ENCODE measurements at regions not wholly inside any gene's neighbourhood (a gene's known extent, or its start where the extent isn't known, plus 50 kb on each side); places are given as distances from the start of the nearest gene placed in this dataset.

DNA sequence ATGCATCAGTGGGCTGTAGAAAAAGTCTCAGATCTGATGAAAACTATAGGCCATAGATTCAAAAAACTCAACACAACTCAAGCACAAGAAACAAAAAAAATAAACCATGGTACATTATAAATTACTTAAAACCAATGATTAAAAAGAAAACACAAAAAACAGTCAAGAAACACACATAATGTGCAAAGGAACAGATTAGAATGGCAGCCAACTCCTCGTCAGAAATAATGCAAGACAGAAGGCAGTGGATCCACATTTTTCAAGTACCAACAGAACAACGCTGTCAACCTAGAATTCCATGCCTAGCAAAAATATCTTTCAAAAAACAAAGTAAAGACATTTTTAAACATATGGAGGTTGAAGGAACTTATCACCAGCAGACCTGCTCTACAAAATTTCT, 69.7 kb downstream of the PSMB1 start:
- H3K4me3 ChIP-seq (replicated peaks; ENCODE audit: low read depth, low read length), result no peak overlapping the region
- DNase-seq (ENCODE audit: extremely low read depth, low read depth), result no peak
- TF ChIP-seq CTCF (IDR thresholded peaks at IDR 0.05; ENCODE audit: low read depth, low read length, missing control alignments), result no peak

DNA sequence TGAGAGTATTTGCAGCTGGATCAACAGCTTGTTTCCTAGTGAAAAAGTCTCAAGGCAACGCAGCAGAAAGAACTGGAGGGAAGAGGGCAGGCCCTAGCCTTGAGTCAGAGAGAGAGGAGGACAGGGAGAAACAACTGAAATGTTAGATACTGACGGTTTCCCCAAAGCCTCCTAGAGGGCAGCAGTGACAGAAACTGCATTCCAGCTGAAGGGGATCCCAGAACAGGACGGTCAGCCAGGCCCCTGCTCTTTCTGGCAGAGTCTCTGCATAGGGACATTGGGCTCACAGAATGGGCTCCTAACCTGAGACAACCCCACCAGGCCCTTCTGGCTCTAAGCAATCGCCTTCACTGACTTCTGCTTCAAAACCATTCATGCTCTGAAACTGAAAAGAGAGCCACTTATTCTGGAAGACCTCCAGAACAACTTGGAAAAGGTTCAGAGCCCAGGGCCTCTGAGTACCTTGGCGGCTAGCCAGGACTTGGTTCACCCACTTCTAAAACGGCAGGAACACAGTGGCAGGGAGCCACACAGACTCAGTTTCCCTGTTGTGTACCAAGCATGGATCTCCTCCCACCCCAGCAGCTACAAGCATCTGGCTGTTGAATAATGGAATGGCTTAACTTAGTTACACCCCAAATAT, 72.9 kb downstream of the PSMB1 start:
- DNase-seq (ENCODE audit: extremely low read depth, low read depth), result no peak
- H3K4me3 ChIP-seq (replicated peaks; ENCODE audit: low read depth, low read length), result no peak overlapping the region
- peak; percentile 17 for TF ChIP-seq CTCF (IDR thresholded peaks at IDR 0.05; ENCODE audit: low read depth, low read length, missing control alignments)

DNA sequence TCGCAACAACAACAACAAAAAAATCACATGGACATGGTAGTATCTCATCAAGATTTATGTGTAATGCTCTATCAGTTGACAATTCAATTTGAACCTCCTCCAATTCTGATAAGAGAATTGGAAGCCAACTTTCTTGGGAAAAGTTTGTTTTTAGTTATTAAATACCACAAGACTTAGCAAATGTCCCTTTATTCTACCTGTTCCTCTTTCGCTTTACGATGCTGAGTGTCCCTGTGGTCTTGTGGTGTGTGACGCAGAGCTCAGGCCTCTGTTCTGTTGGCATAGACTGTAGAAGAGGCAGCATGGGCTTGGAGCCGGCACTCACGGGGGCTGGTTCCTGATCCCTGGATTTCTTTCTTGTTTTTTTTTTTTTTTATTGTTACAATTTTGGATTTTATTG, 76.7 kb downstream of the PSMB1 start:
- H3K4me3 ChIP-seq (replicated peaks; ENCODE audit: low read depth, low read length), result no peak overlapping the region
- TF ChIP-seq CTCF (IDR thresholded peaks at IDR 0.05; ENCODE audit: low read depth, low read length, missing control alignments), result no peak
- DNase-seq (ENCODE audit: extremely low read depth, low read depth), result no peak

DNA sequence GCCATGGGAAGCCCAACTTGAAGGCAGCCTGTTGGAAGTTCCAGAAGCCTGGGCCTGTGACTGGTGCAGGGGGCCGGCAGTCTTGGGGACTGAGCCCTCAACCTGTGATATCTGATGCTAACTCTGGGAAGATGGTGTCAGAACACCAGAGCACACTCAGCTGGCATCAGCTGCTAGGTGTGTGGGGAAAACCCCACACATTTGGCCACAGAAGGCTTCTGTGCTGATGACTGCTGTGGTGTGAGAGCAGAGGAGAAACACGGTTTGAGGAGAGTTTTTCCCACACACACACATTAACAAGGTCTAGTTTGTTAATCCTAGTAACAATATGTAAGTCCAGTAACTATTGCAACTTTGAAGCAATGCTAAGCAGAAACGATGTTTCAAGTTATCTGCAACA, 78.0 kb downstream of the PSMB1 start:
- H3K4me3 ChIP-seq (replicated peaks; ENCODE audit: low read depth, low read length), result no peak overlapping the region
- no peak for DNase-seq (ENCODE audit: extremely low read depth, low read depth)
- no peak for TF ChIP-seq CTCF (IDR thresholded peaks at IDR 0.05; ENCODE audit: low read depth, low read length, missing control alignments)

GRCh38 chr6:170473801-170474200, 79.3 kb downstream of the PSMB1 start:
- TF ChIP-seq CTCF (IDR thresholded peaks at IDR 0.05; ENCODE audit: low read depth, low read length, missing control alignments), result no peak
- DNase-seq (ENCODE audit: extremely low read depth, low read depth), result no peak
- H3K4me3 ChIP-seq (replicated peaks; ENCODE audit: low read depth, low read length), result no peak overlapping the region

DNA sequence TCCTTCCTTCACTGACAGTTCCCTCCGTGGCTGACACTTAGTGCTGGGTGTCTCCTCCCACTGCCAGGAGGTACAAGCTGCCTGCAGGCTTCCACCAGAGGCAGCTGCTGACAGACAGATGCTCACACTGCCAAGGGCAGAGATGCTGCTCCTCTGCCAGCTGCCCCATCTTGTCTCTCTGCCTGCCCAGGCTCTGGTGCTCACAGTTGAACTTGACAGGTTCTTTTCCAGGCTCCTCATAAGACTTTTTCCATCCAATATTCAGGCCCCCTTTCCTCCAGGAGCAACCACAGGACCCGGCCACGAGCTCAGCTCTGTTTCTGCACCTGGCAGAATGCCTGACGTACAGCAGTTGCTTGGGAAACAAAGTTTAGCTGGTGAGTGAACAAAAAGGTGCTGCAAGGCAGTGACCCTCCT, 79.8 kb downstream of the PSMB1 start:
- DNase-seq (ENCODE audit: extremely low read depth, low read depth), result no peak
- no peak overlapping the region for H3K4me3 ChIP-seq (replicated peaks; ENCODE audit: low read depth, low read length)
- no peak for TF ChIP-seq CTCF (IDR thresholded peaks at IDR 0.05; ENCODE audit: low read depth, low read length, missing control alignments)

DNA sequence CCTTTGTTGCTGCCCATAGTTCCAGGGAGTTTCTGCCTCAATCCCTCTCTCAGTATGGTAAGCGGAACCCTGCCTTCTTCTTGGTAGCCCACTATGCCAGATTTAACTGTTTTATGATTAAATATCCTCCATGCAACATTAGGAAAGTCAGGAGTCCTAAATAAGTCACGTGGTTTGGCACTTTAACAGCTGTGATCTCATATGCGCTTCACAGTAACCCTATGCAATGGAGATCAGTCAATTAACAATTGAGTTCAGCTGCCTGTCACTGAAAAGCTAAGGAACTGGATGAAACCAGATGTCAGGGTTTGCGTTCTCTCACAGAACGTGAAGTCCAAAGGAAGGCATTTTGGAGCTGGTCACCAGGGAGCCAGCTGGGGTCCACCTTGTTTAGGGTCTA, 81.6 kb downstream of the PSMB1 start:
- TF ChIP-seq CTCF (IDR thresholded peaks at IDR 0.05; ENCODE audit: low read depth, low read length, missing control alignments), result no peak
- no peak for DNase-seq (ENCODE audit: extremely low read depth, low read depth)
- H3K4me3 ChIP-seq (replicated peaks; ENCODE audit: low read depth, low read length), result no peak overlapping the region
